Fibroblast of the aortic adventitia (primary cell): ENCODE measurements at regions not wholly inside any gene's neighbourhood (a gene's known extent, or its start where the extent isn't known, plus 50 kb on each side); places are given as distances from the start of the nearest gene placed in this dataset.
A peak's percentile ranks its signal among the peaks of the same experiment; 100 is the strongest.

ENCODE experiments used
- DNase-seq: peaks from one replicate; pipeline ENCODE4 v3.0.0-alpha.2; 2010; ENCODE audit warnings: low read depth
- H3K4me3 ChIP-seq: 2 replicates; pipeline ENCODE4 v1.5.1; 2011; ENCODE audit warnings: low read depth, mild to moderate bottlenecking, control low read depth, low read length, moderate library complexity
- CTCF ChIP-seq: IDR thresholded peaks from 2 replicates; pipeline ENCODE4 v1.5.1; 2011; ENCODE audit warnings: mild to moderate bottlenecking, low read length, control low read depth, inconsistent platforms; ENCODE audit not compliant: insufficient read depth

GRCh38 chr5:98443881-98444280 is 329.6 kb upstream of the RGMB start:
- TF ChIP-seq CTCF: no peak
- DNase-seq: no peak
- H3K4me3 ChIP-seq: no peak overlapping the region

GRCh38 chr5:98453296-98453695 is 320.2 kb upstream of the RGMB start:
- DNase-seq: peak; percentile 11
- H3K4me3 ChIP-seq: no peak overlapping the region
- no peak for TF ChIP-seq CTCF

- DNase-seq: peak; percentile 68
- TF ChIP-seq CTCF: no peak
- no peak overlapping the region for H3K4me3 ChIP-seq
These were observed 319.1 kb upstream of the RGMB start for GRCh38 chr5:98454407-98454806.

- no peak overlapping the region for H3K4me3 ChIP-seq
- peak; percentile 36 for TF ChIP-seq CTCF
- DNase-seq: peak; percentile 95
These were observed 318.6 kb upstream of the RGMB start for GRCh38 chr5:98454904-98455303.

GRCh38 chr5:98455665-98456064 is 317.8 kb upstream of the RGMB start:
- TF ChIP-seq CTCF: no peak
- DNase-seq: peak; percentile 22

GRCh38 chr5:98458004-98458403 is 315.5 kb upstream of the RGMB start:
- TF ChIP-seq CTCF: no peak
- H3K4me3 ChIP-seq: no peak overlapping the region
- peak; percentile 57 for DNase-seq

More at GRCh38 chr5:98455665-98456064, 317.8 kb upstream of the RGMB start:
- no peak overlapping the region for H3K4me3 ChIP-seq

- peak; percentile 27 for DNase-seq
- TF ChIP-seq CTCF: no peak
- no peak overlapping the region for H3K4me3 ChIP-seq
These were observed 314.7 kb upstream of the RGMB start for GRCh38 chr5:98458726-98459125.
